HCEC 1CT (cell line): ENCODE measurements at regions not wholly inside any gene's neighbourhood (a gene's known extent, or its start where the extent isn't known, plus 50 kb on each side); places are given as distances from the start of the nearest gene placed in this dataset.
"Not testable (repeated sequence)": the region's sequence is repeated elsewhere in the genome, so short reads cannot be mapped to it uniquely, and the experiment has no call there.

Source experiments
- DNase-seq: peaks from one replicate; pipeline ENCODE4 v3.0.0-alpha.2; 2017

DNA sequence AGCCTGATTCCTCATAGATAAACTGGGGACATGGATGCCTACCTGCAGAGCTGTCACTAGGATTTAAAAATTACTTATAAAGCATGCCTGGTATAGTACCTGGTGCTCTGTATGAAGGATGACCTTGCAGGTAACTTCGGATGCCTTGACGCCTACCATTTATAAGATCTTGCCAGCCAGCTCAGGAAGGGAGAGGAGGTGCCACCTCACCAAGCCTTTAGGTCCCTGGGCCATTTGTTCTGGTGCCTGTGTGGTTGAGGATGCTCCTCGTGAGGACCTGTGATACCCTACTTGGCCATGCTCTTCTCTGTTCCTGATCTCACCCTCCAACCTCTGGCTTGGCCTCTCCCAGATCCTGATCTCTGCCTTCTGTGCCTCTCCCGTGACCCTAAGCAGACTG, 85.2 kb downstream of the FDX1 start:
- no peak for DNase-seq

DNA sequence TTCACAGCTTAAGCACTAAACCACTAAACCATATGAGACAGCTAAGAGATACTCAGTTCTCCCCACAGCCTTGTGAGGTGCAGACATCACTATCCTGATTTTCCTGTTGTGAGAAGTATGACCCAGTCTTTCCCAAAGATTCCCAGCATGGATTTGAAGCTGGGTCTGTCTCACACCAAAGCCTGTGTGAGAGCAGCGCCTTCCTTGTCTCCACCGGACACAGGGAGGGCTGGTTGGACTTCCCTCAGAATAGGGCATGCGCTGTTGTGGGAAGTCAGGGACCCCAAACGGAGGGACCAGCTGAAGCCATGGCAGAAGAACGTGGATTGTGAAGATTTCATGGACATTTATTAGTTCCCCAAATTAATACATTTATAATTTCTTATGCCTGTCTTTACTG, 87.6 kb downstream of the FDX1 start:
- not testable (repeated sequence) for DNase-seq

DNA sequence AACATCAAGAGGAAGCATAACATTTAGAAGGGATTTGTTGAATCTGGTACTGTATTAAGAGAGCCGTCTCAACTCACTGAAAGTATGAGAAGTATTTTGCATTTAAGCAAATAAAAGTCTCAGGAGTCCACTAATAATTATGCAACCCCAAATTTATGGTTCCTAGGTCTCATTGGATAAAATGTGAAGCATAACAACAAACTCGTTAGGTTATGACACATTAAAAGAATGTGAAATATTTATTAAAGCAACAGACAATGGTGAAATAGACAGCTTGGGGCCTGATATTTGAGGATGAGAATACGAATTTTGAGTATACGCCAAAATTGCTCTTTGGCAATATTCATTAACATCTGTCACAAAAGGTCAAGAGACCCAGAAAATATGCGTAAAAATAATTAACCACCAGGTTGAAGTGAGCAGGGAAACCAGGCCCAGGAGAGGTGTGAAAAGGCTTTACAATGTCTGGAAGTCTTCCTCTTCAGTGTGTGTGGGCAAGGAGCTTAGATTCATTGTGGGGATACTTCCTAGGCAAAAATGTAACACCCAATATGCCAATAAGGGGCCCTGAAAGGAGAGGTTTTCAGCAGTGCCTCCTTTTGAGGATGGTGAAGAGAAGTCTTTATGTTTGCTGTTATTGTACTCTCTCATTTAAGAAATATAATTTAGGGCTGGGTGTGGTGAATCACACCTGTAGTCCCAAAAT, 89.2 kb downstream of the FDX1 start:
- peak; percentile 55 for DNase-seq

DNA sequence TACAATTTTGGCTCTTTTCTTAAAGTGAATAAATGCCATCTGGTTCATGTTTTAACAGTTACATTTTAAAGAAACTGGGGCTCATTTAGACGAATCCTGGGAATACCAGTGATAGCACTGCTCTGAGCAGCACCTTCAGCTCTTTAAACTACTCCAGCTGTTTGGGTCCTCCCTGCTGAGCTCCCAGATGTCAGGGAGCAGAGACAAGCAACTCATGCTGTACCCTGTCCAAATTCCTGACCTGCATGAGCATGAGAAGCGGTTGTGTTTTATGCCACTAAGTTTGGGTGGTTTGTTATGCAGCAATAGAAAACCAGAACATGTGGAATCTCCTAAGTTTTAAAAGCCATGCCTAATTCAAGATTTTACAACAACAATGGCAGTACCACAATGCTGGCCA, 90.0 kb downstream of the FDX1 start:
- no peak for DNase-seq

DNA sequence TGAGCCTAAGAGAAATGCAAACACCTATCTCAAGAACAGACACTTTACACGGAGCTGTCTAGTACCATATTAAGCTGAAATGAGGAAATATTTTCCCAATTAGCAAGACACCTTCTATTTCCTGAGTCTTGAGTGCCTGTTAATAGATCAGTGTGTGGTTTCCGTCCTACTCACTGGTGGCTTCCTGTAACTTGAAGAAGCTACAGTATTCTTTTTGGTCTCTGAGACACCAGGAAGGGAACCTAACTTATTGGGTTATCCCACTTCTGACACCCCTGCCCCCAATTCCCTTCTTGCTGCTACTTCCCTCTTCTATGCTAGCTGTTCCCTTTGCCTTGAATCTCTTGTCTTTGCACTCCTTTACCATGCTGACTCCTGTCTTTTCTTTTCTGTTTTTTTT, 92.7 kb downstream of the FDX1 start:
- peak; percentile 22 for DNase-seq

DNA sequence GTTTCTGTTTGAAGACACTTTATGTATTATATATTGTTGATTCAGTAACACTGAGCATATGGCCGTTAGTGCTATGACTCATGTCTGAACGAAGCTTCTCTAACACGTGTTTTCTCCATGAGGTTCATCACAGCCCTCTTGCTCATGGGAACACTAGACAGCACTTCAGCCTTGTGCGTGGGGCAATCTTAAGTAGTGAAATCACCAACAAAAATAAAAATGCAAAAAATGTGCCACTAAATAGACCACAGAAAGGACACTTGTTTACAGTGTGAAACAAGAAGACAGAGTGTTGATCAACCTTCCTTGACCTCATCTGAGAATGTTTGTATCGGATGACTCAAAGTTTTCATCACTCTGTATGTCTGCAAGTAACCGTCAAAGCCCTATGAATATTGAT, 94.5 kb downstream of the FDX1 start:
- peak; percentile 97 for DNase-seq

DNA sequence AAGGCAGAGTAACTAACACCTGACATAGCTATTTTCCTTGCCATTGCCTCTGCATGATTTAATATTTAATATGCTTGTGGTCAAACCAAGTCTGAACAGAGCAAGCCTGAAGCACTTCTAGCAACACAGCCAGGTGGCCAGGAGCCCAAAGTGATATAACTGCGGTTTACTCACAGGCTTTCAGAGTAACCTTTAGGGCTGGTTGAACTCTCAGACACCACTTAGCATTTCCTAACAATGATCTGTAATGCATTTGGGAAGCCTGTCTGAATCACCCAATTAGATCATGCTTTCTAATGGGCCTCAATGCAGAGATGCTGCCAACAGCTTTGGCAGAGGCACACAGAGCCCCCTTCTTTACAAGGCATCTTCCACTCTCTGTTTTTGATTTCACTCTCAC, 96.1 kb downstream of the FDX1 start:
- DNase-seq, result peak; percentile 94

DNA sequence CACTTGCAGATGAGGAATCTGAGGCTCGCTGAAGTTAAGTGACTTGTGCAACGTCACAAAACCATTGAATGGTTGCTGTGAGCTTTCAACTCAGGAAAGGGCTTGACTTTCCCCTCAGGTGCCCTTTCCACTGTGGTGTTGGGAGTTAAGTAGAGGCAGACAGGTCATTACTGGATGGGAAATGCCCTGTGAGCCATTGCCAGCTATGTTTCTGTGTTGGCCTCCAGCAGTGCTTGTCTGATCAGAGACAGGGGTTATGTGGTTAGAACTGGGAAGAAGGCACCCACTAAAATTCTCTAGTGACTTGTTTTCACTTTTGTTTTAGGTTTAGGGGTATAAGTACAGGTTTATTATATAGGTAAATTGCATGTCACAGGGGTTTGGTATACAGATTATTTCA, 96.6 kb downstream of the FDX1 start:
- DNase-seq, result no peak
